H1 (cell line): ENCODE measurements at regions not wholly inside any gene's neighbourhood (a gene's known extent, or its start where the extent isn't known, plus 50 kb on each side); places are given as distances from the start of the nearest gene placed in this dataset.

ENCODE experiments used
- CBX8 ChIP-seq: fragments of 300-800, 300-1000 bp; sonication (generic); IDR thresholded peaks from 2 replicates; pipeline ENCODE4 v1.7.1; 2016; ENCODE audit warnings: low read depth, low read length, borderline replicate concordance
- RBBP5 ChIP-seq: IDR thresholded peaks from 2 replicates; pipeline ENCODE4 v1.7.1; 2012; ENCODE audit warnings: low read depth, mild to moderate bottlenecking, inconsistent platforms, low read length, moderate library complexity, borderline replicate concordance
- SAP30 ChIP-seq: fragments of 300-600 bp; sonication (generic); IDR thresholded peaks from 2 replicates; pipeline ENCODE4 v1.7.1; 2012; ENCODE audit warnings: low read length, moderate library complexity, mild to moderate bottlenecking, inconsistent platforms; ENCODE audit not compliant: insufficient read depth, insufficient replicate concordance
- SP4 ChIP-seq: IDR thresholded peaks from 2 replicates; pipeline ENCODE4 v1.6.1; 2012; ENCODE audit warnings: low read length, inconsistent platforms
- TEAD4 ChIP-seq: IDR thresholded peaks from 2 replicates; pipeline ENCODE4 v1.6.1; 2012; ENCODE audit warnings: low read depth, low read length, inconsistent platforms, mixed read lengths

DNA sequence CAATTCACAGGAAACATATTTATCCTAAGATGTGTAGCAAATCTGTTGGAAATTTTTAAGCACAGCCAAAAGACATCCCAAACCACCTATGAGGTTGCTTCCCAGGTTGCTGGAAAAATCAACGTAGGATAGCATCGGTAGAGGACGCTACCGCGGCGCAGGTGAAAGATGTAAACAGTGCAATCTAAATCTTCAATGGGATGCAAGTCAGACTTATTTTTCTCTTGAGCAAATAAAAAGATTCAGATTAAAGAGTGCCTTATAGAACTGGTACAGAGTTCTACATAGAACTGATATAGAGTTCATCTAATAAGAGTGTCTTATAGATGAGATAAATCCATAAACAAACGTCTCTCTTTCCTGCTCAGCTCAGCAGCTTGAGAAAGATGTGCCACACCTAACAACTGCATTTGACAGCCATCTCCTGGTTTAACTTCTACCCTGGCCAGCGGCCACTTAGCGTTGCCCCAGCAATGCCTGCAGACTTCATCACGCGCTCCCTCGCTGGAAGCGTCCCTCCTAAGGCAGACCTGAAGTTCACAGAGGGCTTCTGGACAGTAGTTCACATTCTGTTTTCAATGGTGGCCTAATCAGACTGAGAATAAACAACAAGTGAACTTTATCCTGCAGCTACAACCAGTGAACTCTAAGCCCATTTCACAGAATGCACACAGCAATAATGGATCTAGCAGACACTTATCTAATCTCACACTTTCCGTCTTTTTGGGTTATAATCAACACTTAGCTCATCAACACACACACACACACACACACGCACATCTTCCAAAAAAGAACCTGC lies 164.5 kb downstream of the TOMM20 start (continued):
- no peak for TF ChIP-seq SP4
- TF ChIP-seq SAP30 = no peak
- no peak for TF ChIP-seq TEAD4
- no peak for TF ChIP-seq RBBP5
- TF ChIP-seq CBX8 = no peak
